OCI-M2 (cell line): ENCODE measurements at regions not wholly inside any gene's neighbourhood (a gene's known extent, or its start where the extent isn't known, plus 50 kb on each side); places are given as distances from the start of the nearest gene placed in this dataset.

Experiments
- DNase-seq: peaks from one replicate; lab custom pipeline; 2025; ENCODE audit not compliant: unreplicated experiment; lab: John Stamatoyannopoulos, UW

- DNase-seq, result no peak
Observed at GRCh38 chr7:13028825-13029099, 341.3 kb downstream of the ARL4A start.

- DNase-seq, result no peak
Observed at GRCh38 chr7:13031468-13031867, 344.0 kb downstream of the ARL4A start.

- no peak for DNase-seq
Observed at GRCh38 chr7:13032084-13032483, 344.7 kb downstream of the ARL4A start.

GRCh38 chr7:13032576-13032975 is 345.1 kb downstream of the ARL4A start:
- DNase-seq, result no peak

- no peak for DNase-seq
Observed at GRCh38 chr7:13034693-13035092, 347.3 kb downstream of the ARL4A start.

GRCh38 chr7:13035233-13035632 is 347.8 kb downstream of the ARL4A start:
- DNase-seq, result no peak

- no peak for DNase-seq
Observed at GRCh38 chr7:13036256-13036780, 348.9 kb downstream of the ARL4A start.

GRCh38 chr7:13037216-13037615 is 349.8 kb downstream of the ARL4A start:
- DNase-seq, result no peak

GRCh38 chr7:13041368-13041988 is 354.0 kb downstream of the ARL4A start:
- no peak for DNase-seq

- no peak for DNase-seq
Observed at GRCh38 chr7:13042605-13043236, 355.3 kb downstream of the ARL4A start.

GRCh38 chr7:13044309-13044708 is 356.9 kb downstream of the ARL4A start:
- no peak for DNase-seq

GRCh38 chr7:13047061-13047460 is 359.6 kb downstream of the ARL4A start:
- DNase-seq, result no peak

GRCh38 chr7:13049946-13050345 is 362.5 kb downstream of the ARL4A start:
- no peak for DNase-seq

- DNase-seq, result no peak
Observed at GRCh38 chr7:13050703-13051102, 363.3 kb downstream of the ARL4A start.

GRCh38 chr7:13055732-13056368 is 368.4 kb downstream of the ARL4A start:
- DNase-seq, result no peak

- no peak for DNase-seq
Observed at GRCh38 chr7:13057462-13058200, 370.2 kb downstream of the ARL4A start.

GRCh38 chr7:13060173-13060572 is 372.7 kb downstream of the ARL4A start:
- no peak for DNase-seq

GRCh38 chr7:13061115-13061514 is 373.7 kb downstream of the ARL4A start:
- no peak for DNase-seq

- DNase-seq, result no peak
Observed at GRCh38 chr7:13062631-13063030, 375.2 kb downstream of the ARL4A start.

GRCh38 chr7:13067036-13067435 is 379.6 kb downstream of the ARL4A start:
- no peak for DNase-seq

- no peak for DNase-seq
Observed at GRCh38 chr7:13068032-13068431, 380.6 kb downstream of the ARL4A start.

GRCh38 chr7:13069841-13070240 is 382.4 kb downstream of the ARL4A start:
- no peak for DNase-seq
